KMS-11 (cell line): ENCODE measurements at regions not wholly inside any gene's neighbourhood (a gene's known extent, or its start where the extent isn't known, plus 50 kb on each side); places are given as distances from the start of the nearest gene placed in this dataset.
"Not testable (repeated sequence)": the region's sequence is repeated elsewhere in the genome, so short reads cannot be mapped to it uniquely, and the experiment has no call there.

Experiments
- H2AFZ ChIP-seq: fragments of 200-600 bp; sonication (generic); 2 replicates; pipeline ENCODE4 v1.6.1; 2016; ENCODE audit warnings: antibody characterized with exemption, mixed run types, low read depth
- H3K27ac ChIP-seq: fragments of 200-600 bp; sonication (generic); 2 replicates; pipeline ENCODE4 v1.6.1; 2016; ENCODE audit warnings: mild to moderate bottlenecking, mixed run types
- H3K27me3 ChIP-seq: fragments of 200-600 bp; sonication (generic); 2 replicates; pipeline ENCODE4 v1.6.1; 2017; ENCODE audit warnings: mild to moderate bottlenecking, low read depth, mixed run types, moderate library complexity; ENCODE audit not compliant: insufficient read depth
- H3K36me3 ChIP-seq: fragments of 200-600 bp; sonication (generic); 2 replicates; pipeline ENCODE4 v1.6.1; 2017; ENCODE audit warnings: mild to moderate bottlenecking, mixed run types; ENCODE audit not compliant: insufficient read depth
- H3K4me1 ChIP-seq: fragments of 200-600 bp; sonication (generic); 2 replicates; pipeline ENCODE4 v1.6.1; 2016; ENCODE audit warnings: mild to moderate bottlenecking, low read depth, mixed run types; ENCODE audit not compliant: poor library complexity, severe bottlenecking
- H3K4me2 ChIP-seq: fragments of 200-600 bp; sonication (generic); 2 replicates; pipeline ENCODE4 v1.7.0; 2016; ENCODE audit warnings: mild to moderate bottlenecking, mixed run types
- H3K4me3 ChIP-seq: fragments of 200-600 bp; sonication (generic); IDR thresholded peaks from 2 replicates; pipeline ENCODE4 v1.6.1; 2017; ENCODE audit warnings: low read depth, low read length, mixed read lengths; ENCODE audit not compliant: insufficient read depth
- H3K79me2 ChIP-seq: fragments of 200-600 bp; sonication (generic); 2 replicates; pipeline ENCODE4 v1.6.1; 2016; ENCODE audit warnings: low read depth, mixed run types; ENCODE audit not compliant: insufficient read depth
- H3K9ac ChIP-seq: fragments of 200-600 bp; sonication (generic); 2 replicates; pipeline ENCODE4 v1.6.1; 2016; ENCODE audit warnings: mild to moderate bottlenecking, mixed run types
- H4K20me1 ChIP-seq: fragments of 200-600 bp; sonication (generic); 2 replicates; pipeline ENCODE4 v1.6.1; 2016; ENCODE audit warnings: mild to moderate bottlenecking, mixed run types; ENCODE audit not compliant: insufficient read depth

GRCh38 chr6:57853745-57854407 lies 536.4 kb downstream of the PRIM2 start:
- not testable (repeated sequence) for H3K4me3 ChIP-seq, H4K20me1 ChIP-seq, H3K4me1 ChIP-seq, H3K79me2 ChIP-seq, H3K27ac ChIP-seq, H3K4me2 ChIP-seq, H3K27me3 ChIP-seq, H3K36me3 ChIP-seq, H3K9ac ChIP-seq, H2AFZ ChIP-seq

- not testable (repeated sequence) for H3K27ac ChIP-seq, H2AFZ ChIP-seq, H3K27me3 ChIP-seq, H3K4me2 ChIP-seq, H3K9ac ChIP-seq, H3K36me3 ChIP-seq, H3K79me2 ChIP-seq, H3K4me3 ChIP-seq, H4K20me1 ChIP-seq, H3K4me1 ChIP-seq
These were observed 543.3 kb downstream of the PRIM2 start for GRCh38 chr6:57860481-57861315.

GRCh38 chr6:57870083-57870482 lies 552.7 kb downstream of the PRIM2 start:
- not testable (repeated sequence) for H4K20me1 ChIP-seq, H3K4me1 ChIP-seq, H3K4me2 ChIP-seq, H3K79me2 ChIP-seq, H3K9ac ChIP-seq, H3K36me3 ChIP-seq, H3K27ac ChIP-seq, H3K27me3 ChIP-seq, H3K4me3 ChIP-seq, H2AFZ ChIP-seq

- not testable (repeated sequence) for H3K4me3 ChIP-seq, H2AFZ ChIP-seq, H3K36me3 ChIP-seq, H4K20me1 ChIP-seq, H3K27me3 ChIP-seq, H3K79me2 ChIP-seq, H3K4me1 ChIP-seq, H3K4me2 ChIP-seq, H3K9ac ChIP-seq, H3K27ac ChIP-seq
These were observed 556.0 kb downstream of the PRIM2 start for GRCh38 chr6:57873424-57873823.

GRCh38 chr6:57876659-57877058 lies 559.2 kb downstream of the PRIM2 start:
- not testable (repeated sequence) for H4K20me1 ChIP-seq, H3K27ac ChIP-seq

GRCh38 chr6:57877729-57878128 lies 560.3 kb downstream of the PRIM2 start:
- not testable (repeated sequence) for H3K36me3 ChIP-seq, H3K4me3 ChIP-seq, H3K4me1 ChIP-seq, H3K79me2 ChIP-seq, H3K27ac ChIP-seq, H3K9ac ChIP-seq, H2AFZ ChIP-seq, H3K27me3 ChIP-seq, H4K20me1 ChIP-seq, H3K4me2 ChIP-seq

More at GRCh38 chr6:57876659-57877058, 559.2 kb downstream of the PRIM2 start:
- H3K4me2 ChIP-seq, H3K27me3 ChIP-seq, H3K36me3 ChIP-seq, H3K79me2 ChIP-seq, H3K4me3 ChIP-seq, H2AFZ ChIP-seq, H3K4me1 ChIP-seq, H3K9ac ChIP-seq: not testable (repeated sequence)

GRCh38 chr6:57878792-57879191 lies 561.4 kb downstream of the PRIM2 start:
- not testable (repeated sequence) for H3K4me3 ChIP-seq, H4K20me1 ChIP-seq, H3K9ac ChIP-seq, H3K36me3 ChIP-seq, H3K27me3 ChIP-seq, H3K27ac ChIP-seq, H2AFZ ChIP-seq, H3K4me1 ChIP-seq, H3K79me2 ChIP-seq, H3K4me2 ChIP-seq

- not testable (repeated sequence) for H4K20me1 ChIP-seq, H3K27ac ChIP-seq, H3K4me2 ChIP-seq, H3K79me2 ChIP-seq, H3K4me3 ChIP-seq, H3K9ac ChIP-seq, H3K4me1 ChIP-seq, H3K36me3 ChIP-seq, H2AFZ ChIP-seq, H3K27me3 ChIP-seq
These were observed 581.4 kb downstream of the PRIM2 start for GRCh38 chr6:57898850-57899249.

- H3K9ac ChIP-seq, H4K20me1 ChIP-seq, H2AFZ ChIP-seq, H3K4me1 ChIP-seq, H3K36me3 ChIP-seq, H3K4me2 ChIP-seq, H3K27ac ChIP-seq, H3K27me3 ChIP-seq, H3K4me3 ChIP-seq, H3K79me2 ChIP-seq: not testable (repeated sequence)
These were observed 583.4 kb downstream of the PRIM2 start for GRCh38 chr6:57900687-57901399.

GRCh38 chr6:57901445-57901844 lies 584.0 kb downstream of the PRIM2 start:
- H4K20me1 ChIP-seq, H3K4me1 ChIP-seq, H3K9ac ChIP-seq, H3K36me3 ChIP-seq, H3K4me3 ChIP-seq, H3K27ac ChIP-seq, H2AFZ ChIP-seq, H3K27me3 ChIP-seq, H3K79me2 ChIP-seq, H3K4me2 ChIP-seq: not testable (repeated sequence)
